ENCODE measurements at regions not wholly inside any gene's neighbourhood (a gene's known extent, or its start where the extent isn't known, plus 50 kb on each side); places are given as distances from the start of the nearest gene placed in this dataset.
"Not testable (repeated sequence)": the region's sequence is repeated elsewhere in the genome, so short reads cannot be mapped to it uniquely, and the experiment has no call there.

DNA sequence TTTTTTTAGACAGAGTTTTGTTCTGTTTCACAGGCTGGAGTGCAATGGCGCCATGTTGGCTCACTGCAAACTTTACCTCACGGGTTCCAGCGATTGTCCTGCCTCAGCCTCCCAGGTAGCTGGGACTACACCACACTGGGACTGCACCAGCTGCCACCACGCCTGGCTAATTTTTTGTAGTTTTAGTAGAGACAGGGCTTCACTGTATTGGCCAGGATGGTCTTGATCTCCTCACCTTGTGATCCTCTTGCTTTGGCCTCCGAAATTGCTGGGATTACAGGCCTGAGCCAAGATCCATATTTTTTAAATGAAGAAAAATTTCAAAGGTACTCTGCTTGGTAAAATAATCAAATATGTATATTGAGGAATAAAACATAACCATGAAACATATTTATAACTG is 195.8 kb upstream of the TPTE start:
- DNase-seq (ENCODE audit: low read depth): peak; percentile 87
- H3K4me3 ChIP-seq (ENCODE audit: low read depth, low read length): not testable (repeated sequence)

DNA sequence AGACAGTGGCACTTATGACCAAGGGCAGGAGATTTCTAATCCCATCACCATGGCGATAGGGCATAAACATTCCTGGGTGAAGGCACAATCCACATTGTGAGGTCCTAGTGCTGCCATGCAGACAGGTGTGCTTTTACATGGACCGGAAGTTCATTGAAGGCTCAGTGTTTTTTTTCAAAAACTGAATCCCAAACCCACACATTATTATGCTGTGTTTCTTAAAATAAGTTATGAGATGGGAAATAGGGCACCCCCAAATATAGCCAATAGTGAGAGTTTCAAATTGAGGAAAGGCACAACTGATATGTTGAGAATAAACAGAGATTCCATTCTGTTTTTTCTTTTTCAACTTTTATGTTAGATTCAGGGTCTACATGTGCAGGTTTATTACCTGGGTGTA is 195.2 kb upstream of the TPTE start:
- H3K4me3 ChIP-seq (ENCODE audit: low read depth, low read length); DNase-seq (ENCODE audit: low read depth): not testable (repeated sequence)

DNA sequence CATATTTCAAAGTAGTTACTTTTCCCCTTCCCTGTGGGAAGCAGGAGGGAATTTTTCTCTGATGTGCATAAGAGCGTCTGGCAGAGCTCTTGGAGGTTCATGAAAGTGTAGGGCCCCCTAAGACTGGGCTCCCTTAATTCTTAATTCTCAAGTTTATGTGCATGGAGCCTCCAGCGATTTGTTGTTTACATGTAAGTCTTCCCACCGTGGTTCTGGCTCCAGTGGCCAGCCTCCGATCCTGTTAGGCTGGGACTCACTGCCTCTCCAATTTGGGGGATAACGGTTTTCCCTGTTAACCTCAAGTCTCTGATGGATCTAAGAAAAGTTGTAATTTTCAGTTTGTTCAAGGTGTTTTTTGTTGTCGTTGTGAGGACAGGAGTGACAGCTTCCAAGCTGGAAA is 192.7 kb upstream of the TPTE start:
- H3K4me3 ChIP-seq (ENCODE audit: low read depth, low read length); DNase-seq (ENCODE audit: low read depth): not testable (repeated sequence)

DNA sequence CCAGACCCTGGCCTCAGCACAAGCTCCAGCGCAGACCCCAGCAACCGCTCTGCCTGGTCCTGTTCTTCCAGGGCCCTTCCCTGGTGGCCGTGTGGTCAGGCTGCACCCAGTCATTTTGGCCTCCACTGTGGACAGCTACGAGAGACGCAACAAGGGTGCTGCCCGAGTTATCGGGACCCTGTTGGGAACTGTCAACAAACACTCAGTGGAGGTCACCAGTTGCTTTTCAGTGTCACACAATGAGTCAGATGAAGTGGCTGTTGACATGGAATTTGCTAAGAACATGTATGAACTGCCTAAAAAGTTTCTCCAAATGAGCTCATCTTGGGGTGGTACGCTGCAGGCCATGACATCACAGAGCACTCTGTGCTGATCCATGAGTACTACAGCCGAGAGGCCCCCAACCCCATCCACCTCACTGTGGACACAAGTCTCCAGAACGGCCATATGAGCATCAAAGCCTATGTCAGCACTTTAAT is 190.7 kb upstream of the TPTE start:
- DNase-seq (ENCODE audit: low read depth); H3K4me3 ChIP-seq (ENCODE audit: low read depth, low read length): not testable (repeated sequence)

DNA sequence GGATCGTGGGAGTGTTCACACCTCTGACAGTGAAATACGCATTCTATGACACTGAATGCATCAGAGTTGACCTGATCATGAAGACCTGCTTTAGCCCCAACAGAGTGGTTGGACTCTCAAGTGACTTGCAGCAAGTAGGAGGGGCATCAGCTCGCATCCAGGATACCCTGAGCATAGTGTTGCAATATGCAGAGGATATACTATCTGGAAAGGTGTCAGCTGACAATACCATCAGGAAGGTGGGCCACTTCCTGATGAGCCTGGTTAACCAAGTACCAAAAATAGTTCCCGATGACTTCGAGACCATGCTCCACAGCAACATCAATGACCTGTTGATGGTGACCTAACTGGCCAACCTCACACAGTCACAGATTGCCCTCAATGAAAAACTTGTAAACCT is 190.2 kb upstream of the TPTE start:
- H3K4me3 ChIP-seq (ENCODE audit: low read depth, low read length); DNase-seq (ENCODE audit: low read depth): not testable (repeated sequence)

DNA sequence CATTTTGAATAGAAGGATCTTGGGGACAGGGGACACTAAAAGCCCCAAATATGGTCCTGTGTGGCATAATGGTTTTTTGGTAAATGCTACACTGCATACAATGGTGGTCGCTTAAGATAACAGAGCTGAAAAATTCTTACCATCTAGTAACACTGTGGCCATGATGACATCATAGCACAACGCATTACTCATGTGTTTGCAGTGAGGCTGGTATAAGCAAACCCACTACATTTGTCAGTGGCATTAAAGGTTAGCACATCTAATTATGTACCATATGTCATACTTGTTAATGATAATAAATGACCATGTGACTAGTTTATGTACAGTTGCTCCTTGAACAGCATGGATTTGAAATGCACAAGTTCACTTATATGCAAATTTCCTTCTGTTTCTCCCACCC is 188.4 kb upstream of the TPTE start:
- DNase-seq (ENCODE audit: low read depth); H3K4me3 ChIP-seq (ENCODE audit: low read depth, low read length): not testable (repeated sequence)

DNA sequence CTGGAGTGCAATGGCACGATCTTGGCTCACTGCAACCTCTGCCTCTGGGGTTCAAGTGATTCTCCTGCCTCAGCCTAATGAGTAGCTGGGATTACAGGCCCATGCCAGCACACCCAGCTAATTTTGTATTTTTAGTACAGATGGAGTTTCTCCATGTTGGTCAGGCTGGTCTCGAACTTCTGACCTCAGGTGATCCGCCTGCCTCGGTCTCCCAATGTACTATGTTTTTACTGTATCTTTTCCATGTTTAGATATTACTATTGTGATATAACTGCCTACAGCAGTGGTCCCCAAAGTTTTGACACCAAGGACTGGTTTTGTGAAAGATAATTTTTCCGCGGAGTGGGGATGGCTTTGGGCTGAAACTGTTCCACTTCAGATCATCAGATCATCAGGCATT is 187.0 kb upstream of the TPTE start:
- H3K4me3 ChIP-seq (ENCODE audit: low read depth, low read length); DNase-seq (ENCODE audit: low read depth): not testable (repeated sequence)

DNA sequence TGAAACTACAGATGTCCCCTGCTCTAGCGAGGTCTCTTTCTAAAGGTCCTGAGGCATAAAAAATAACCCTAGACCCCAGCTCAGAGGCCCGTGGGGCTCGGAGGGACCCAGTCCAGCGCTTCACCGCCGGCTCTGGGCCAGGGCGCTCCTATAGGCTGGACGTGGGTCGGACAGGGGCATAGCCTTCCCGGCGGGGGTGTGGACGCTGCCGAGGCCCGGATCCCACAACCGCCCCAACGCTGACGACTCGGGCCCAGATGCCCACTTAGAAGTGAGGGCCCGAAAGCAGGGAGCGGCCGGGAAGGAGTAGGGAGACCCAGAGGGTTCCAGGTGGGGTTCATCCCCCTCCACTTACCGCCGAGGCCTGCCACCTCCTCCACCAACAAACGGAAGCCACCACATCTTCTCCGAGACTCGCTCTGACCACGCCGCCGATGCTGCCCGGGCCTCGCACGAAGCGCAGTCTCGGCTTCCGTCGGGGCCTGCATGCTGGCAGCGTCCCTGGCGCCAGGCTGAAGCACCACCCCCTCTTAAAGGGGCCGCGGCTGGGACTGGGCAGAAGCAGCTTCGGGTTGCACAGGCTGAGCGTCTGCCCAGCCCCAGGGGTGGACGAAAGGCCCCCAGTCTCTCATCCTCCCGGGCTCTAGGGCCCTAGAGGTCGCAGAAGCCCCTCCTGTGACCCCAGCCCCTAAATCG is 179.0 kb upstream of the TPTE start:
- DNase-seq (ENCODE audit: low read depth): peak; percentile 15
- peak overlapping the region; percentile 62 for H3K4me3 ChIP-seq (ENCODE audit: low read depth, low read length)

DNA sequence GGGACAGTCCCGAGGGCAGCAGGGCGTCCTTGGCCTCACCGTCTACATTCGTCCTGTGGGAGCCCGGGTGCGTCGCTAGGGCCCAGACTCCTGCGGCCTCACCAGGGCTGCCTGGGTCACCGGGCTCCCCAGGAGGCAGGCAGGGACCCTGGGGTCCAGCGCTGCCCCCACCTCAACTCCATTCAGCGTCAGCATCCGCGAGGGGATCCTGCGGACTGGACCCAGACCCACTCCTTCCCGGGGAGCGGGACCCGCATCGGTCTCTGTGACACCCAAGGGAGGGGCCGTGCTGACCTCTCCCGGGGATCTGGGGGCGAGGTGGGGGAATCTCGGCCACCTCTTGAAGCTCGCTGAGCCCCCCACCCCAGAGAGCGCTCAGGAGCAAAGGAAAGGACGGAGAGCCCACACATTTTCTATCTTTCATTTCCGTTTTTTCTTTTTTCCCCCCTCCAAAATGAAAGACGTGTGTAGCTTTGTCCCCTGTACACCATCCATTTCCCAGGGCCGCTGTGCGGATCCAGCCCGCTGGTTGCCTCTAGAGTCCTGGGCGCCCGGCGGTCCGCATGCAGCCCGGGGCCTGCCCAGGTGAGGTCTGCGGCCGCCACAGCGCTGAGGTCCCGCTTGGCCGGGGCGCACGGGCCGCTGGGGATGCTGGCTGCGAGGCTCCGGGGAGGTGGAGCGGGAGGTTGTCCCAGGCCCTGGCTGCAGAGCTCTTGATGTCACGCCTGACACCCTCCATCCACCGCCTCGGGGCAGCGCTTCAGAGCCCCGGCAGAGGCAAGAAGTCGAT is 178.0 kb upstream of the TPTE start:
- peak overlapping the region; percentile 45 for H3K4me3 ChIP-seq (ENCODE audit: low read depth, low read length)
- not testable (repeated sequence) for DNase-seq (ENCODE audit: low read depth)

DNA sequence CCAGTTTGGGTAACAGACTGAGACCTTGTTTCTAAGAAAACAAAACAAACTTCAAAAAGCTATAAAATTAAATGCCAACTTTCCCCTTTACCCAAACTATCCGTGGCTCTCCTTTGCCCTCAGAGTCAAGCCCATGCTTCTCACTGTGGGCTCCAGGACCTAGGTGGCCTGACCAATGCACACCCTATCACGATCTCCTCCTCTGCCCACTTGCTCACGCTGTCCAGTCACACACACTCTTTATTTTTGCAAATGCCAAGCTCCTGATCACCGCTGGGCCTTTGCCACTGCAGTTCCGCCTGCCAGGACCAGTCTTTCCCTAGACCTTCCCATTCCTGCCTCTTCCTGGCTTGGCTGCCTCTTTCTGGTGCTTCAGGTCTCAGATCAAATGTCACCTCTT is 177.1 kb upstream of the TPTE start:
- H3K4me3 ChIP-seq (ENCODE audit: low read depth, low read length): not testable (repeated sequence)
- DNase-seq (ENCODE audit: low read depth): peak; percentile 65

DNA sequence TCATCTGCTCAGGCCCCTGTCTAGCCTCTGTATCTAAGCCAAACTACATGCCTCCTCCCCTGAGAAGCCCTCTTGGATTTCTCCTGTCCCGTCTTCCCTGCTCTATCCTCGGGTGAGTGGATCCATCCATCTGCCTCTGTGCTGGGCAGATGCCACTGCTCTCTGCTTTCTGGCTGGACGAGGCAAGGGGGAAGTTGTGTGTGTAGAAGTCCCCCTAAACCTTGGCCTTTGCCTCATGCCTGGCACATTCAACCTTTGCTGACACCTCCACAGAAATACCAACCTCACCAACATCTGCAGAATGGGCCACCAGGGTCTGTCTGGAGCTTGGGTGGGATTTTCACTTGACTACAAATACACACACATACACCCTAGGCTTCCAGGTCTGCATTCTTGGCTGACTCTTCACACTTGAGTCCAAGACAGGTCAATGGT is 176.2 kb upstream of the TPTE start:
- H3K4me3 ChIP-seq (ENCODE audit: low read depth, low read length); DNase-seq (ENCODE audit: low read depth): not testable (repeated sequence)

DNA sequence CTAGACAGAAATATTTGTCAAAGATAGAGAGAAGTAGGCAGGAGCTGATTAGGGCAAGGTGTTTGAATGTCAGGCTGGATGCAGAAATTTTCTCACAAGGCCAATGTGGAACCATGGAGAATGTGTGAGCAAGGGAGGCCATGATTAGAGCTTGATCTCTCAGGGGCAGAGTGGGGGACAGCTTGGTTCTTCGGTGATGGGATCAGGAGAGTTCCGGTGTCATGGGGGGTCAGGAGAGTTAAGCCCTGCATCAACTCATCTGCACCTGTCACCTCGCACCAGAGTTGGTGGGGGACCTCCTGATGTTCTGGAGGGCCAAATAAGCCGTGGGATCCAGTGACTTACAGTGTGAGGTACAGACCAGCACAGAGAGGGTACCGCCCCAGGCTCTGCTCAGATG is 175.1 kb upstream of the TPTE start:
- not testable (repeated sequence) for H3K4me3 ChIP-seq (ENCODE audit: low read depth, low read length); DNase-seq (ENCODE audit: low read depth)

DNA sequence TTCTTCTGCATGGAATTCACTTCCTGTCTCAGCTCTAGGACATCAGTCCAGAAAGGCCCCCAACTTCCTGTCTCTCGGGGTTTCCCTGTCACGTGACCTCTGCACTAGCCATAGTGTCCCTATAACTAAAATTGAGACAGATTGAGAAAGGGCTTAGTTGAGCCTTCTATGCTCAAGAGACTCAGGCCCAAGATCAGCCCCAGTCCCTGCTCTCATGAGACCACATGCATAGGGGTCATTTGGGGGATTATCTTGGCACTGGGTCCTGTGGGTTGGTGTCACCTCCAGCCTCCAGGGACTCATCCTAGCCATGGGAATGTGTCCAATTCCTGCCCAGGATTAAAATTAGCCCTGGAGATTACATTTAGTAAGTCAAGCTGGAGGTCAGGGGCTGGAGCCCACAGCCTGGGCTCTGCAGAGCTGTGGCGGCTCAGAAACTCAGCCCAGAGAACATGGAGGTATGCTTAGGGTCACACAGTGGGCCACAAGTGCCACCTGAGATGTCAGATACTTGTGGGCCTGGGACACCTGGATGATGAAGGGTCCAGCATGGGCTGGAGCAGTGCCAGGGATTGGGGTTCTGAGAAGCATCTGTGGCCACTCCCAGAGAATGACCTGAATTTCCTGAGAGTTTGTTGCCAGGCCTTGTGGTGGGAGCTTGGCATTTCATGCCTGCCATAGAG is 174.3 kb upstream of the TPTE start:
- not testable (repeated sequence) for DNase-seq (ENCODE audit: low read depth); H3K4me3 ChIP-seq (ENCODE audit: low read depth, low read length)

DNA sequence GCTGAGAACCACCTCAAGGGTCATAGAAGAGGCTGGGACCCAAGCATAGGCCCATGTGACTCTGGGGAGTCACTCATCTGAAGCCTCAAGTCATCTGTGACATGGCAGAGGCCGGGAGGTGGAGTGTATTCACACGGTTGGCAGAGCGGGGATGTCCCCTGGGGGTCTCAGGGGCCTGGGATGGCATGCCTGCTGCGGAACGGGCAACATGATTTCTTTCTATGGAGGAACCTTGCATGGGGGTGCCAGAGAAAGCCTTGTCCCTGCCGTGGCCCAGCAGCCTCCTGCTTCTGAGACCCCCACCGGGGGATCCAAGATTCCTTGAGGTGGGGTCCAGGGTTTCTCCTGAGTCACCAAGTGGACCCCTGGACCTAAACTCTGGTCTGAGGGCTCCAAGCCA is 173.7 kb upstream of the TPTE start:
- DNase-seq (ENCODE audit: low read depth); H3K4me3 ChIP-seq (ENCODE audit: low read depth, low read length): not testable (repeated sequence)

DNA sequence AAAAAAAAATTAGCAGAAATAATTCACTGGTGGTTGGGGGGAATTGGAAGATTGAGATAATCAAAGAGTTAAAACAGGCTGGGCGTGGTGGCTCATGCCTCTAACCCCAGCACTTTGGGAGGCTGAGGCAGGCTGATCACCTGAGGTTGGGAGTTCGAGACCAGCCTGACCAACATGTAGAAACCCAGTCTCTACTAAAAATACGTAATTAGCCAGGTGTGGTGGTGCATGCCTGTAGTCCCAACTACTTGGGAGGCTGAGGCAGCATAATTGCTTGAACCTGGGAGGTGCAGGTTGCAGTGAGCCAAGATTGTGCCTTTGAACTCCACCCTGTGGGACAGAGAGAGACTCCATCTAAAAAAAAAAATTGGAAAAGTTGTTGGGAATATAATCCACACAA is 173.2 kb upstream of the TPTE start:
- not testable (repeated sequence) for H3K4me3 ChIP-seq (ENCODE audit: low read depth, low read length); DNase-seq (ENCODE audit: low read depth)

DNA sequence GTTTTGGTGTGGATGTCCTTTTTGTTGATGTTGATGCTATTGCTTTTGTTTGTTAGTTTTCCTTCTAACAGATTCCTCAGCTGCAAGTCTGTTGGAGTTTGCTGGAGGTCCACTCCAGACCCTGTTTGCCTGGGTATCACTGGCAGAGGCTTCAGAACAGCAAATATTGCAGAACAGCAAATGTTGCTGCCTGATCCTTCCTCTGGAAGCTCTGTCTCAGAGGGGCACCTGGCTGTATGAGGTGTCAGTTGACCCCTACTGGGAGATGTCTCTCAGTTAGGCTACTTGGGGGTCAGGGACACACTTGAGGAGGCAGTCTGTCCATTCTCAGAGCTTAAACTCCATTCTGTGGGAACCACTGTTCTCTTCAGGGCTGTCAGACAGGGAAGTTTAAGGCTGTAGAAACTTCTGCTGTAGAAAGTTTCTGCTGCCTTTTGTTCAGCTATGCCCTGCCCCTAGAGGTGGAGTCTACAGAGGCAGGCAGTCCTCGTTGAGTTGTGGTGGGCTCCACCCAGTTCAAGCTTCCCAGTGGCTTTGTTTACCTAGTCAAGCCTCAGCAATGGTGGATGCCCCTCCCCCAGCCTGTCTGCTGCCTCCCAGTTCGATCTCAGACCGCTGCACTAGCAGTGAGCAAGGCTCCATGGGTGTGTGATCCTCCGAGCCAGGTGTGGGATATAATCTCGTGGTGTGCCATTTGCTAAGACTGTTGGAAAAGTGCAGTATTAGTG is 166.4 kb upstream of the TPTE start:
- H3K4me3 ChIP-seq (ENCODE audit: low read depth, low read length); DNase-seq (ENCODE audit: low read depth): not testable (repeated sequence)
